HG02938 (cell line): ENCODE measurements at regions not wholly inside any gene's neighbourhood (a gene's known extent, or its start where the extent isn't known, plus 50 kb on each side); places are given as distances from the start of the nearest gene placed in this dataset.

ENCODE experiments used
- ATAC-seq: cut with Tn5 transposase; IDR thresholded peaks from one replicate; pipeline ENCODE4 v1.9.1; 2021; ENCODE audit warnings: mild to moderate bottlenecking, moderate library complexity; ENCODE audit not compliant: unreplicated experiment

- no peak for ATAC-seq
Observed at GRCh38 chr13:47139519-47139918, 242.7 kb upstream of the HTR2A start.

GRCh38 chr13:47136504-47136941 is 239.7 kb upstream of the HTR2A start:
- no peak for ATAC-seq

- ATAC-seq: no peak
Observed at GRCh38 chr13:47135800-47136503, 239.1 kb upstream of the HTR2A start.

DNA sequence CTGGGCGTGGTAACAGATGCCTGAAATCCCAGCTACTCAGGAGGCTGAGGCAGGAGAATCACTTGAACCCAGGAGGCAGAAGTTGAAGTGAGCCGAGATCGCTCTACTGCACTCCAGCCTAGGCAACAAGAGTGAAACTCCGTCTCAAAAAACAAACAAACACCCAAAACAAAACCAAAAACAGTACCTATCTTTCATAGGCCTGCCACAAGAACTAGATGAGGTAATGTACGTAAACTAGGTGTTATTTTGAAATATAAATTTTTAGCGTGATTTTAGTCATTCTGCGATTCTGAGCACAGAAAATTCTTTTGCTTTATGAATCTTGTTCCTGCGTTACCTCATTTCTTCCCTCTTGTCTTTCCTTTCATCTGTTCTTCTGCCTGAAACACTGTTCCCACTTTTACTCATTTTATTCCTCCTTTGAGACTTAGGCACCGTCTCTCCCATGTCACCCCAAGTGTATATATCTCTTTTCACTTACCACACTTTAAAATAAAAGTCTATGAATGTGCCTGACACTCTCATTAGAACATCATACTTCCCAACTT is 238.2 kb upstream of the HTR2A start:
- ATAC-seq: no peak

GRCh38 chr13:47133011-47133445 is 236.2 kb upstream of the HTR2A start:
- ATAC-seq: no peak

DNA sequence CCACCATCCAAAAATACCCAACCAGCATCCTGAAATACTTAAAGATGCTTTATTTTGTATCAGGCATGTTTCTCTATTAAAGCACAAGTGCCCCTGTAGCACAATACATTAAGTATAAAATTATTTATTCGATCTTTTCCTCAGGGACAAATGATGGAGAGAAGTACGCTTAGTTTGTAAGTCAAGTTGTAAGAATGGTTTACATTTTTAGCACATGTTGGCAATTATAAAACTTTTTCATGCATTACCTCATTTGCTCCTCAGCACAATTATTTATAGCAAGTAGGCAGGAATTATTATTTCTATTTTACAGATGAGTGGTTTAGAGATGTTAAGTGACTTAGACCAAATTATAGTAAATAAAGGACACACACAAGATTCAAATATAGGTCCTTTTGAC is 232.6 kb upstream of the HTR2A start:
- ATAC-seq: no peak

DNA sequence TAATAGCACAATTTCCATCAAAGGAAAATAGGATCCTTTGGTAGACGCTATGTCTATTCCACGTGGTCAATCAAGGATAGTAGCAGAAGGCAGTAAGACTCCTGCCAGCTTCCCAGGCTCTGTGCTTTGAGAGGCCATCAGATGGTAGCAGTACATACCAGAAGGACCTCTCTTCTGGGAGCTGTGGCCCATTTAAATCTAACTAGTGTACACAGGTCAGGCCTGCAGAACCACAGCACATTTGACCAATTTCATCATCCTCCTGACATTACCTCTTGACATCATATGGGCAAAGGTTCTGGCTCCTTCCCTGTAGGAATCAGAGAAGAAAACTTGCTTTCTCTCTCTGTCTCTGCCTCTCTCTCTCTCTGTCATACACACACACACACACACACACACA is 229.6 kb upstream of the HTR2A start:
- ATAC-seq: no peak

DNA sequence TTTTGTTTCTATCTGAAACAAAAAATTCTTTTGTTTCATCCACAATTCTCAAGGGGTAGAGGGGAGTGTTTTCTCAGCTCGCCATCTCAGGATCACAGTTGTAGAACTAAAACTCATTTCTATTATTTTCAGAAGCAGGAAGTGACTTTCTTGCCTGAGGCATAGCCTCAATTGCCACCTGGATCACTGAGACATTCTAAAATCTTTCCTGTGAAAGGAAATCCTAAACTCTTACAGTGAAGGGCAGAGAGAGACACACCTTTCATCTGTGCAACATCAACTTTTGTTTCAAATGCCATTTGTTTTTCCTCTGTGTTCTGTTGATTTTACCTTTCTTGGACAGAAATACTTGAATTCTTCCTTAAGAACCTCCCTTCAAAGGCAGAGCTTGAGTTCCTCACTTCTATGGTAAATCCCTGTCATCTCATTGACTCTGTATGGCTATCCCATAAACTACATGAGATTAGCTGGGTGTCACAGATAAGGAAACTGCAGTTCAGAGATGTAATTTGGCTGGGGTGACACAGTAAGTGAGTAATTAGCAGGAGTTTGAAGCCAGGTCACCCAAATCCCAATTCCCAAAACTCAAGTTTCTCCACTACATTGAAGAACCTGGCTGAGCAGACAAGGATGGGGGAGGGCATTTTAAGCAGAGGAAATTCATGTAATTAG is 224.4 kb upstream of the HTR2A start:
- no peak for ATAC-seq

DNA sequence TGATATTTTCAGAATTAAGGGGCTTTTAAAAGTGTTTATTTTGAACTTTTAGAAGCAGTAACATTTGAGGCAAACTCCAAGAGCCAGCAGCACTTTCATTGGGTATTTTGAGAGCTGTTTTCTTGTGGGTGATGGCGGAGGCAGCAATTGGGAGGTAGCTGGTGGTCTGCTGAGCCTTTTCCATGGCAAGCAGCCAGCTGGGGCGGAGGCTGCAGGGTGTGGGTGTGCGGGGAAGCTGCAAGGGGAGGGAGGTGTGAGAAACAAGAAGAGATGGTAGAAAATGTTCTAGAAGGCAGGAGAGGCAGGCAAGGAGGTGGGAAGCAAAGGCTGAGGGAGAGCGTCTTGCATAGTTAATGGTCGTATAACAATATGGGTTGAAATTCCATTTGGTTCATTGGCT is 223.4 kb upstream of the HTR2A start:
- no peak for ATAC-seq

DNA sequence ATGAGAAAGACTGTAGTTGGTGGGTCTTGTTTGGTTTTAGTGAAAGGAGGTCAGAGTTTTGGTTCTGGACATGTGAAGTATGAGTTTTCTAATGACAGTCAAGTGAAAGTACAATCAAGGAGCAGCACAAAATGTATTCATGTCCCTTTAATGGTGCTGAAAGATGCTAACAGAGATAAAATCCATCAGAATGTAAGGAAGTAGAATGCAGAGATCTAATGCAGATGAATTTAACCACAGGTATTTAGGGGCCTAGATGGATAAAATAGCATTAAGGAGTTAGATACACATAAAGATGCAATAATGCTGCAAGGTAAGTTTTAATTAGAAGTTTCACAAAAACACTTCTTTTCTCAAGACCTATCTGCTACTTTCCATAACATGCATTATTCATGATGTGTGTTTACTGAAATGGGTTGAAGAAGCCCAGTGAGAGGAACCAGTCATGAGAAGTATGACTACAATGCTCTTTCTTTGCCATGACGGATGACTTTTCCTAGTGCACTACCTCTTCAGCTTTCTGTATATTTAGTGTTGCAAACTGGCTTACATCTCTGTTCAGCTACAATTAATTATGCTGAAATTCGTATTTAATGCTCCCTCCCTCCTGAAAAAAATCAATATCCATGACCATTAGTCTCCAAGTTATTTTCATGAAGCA is 222.9 kb upstream of the HTR2A start:
- no peak for ATAC-seq

DNA sequence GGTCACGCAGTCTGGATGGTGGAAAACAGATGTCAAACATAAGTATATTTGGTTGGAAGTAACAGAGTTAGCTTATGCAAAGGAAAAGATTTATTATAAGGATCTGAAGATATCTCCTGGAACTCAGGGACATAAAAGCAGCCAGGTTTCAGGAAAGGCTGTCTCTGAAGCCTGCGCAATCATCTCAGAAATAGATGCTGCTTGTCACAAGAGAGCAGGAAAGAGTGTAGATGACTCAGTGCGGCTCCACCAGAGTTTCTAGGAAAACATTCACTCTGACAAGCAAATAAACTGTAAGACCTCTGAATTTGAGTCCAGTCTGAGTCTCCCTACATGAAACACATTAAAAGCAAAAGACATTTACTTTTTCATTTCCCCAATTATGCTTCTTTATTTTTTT is 220.4 kb upstream of the HTR2A start:
- ATAC-seq: no peak

GRCh38 chr13:47114030-47114429 is 217.2 kb upstream of the HTR2A start:
- ATAC-seq: no peak

DNA sequence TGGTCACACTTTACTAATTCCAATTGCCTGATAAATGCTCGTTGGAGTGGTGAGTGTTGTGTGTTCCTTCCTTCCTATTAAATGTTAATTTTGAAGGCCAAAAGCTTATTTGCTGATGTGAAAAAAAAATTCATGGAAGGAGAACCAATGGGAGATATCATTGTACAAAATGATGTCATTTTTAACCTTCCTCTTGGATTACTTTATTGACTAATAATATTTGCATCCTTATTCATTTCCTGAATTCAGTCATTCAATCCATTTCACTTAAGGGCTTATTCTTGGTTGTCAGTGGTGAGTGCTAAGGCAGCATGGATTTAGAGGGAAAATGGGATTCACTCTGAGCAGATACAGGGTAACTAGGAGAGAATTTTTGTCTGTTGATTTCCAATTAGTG is 216.0 kb upstream of the HTR2A start:
- no peak for ATAC-seq

DNA sequence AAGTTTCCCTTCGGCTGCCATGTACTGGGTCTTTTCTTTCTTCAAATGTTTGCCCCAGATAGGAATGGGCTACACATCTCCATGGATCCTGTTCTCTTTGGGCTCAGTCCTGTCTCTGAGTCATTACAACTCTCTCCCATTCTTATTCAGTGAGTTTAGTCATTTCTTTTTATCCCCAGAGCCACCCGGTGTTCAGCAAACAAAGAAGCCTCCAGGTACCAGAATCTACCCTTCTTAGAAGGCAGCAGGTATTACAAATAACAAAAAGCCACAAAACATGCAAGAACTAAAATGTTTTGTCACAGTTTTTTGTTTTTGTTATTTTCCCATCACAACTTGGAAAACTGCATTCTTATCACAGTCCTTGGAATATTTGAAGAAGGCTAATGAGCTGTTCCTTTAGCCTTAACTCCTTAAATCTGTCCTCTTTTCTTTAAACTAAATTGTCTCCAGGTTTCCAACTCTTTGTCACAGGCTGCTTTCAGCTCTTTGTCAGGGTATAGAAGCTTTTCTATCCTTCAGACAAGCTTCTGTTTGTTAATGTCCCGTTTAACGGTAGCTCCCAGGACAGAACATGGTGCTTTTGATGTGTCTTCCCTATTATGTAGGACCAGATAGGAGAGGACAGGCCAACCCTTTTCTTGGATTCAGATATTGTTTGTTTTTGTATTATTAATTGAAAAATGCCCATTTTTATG is 215.5 kb upstream of the HTR2A start:
- ATAC-seq: no peak

DNA sequence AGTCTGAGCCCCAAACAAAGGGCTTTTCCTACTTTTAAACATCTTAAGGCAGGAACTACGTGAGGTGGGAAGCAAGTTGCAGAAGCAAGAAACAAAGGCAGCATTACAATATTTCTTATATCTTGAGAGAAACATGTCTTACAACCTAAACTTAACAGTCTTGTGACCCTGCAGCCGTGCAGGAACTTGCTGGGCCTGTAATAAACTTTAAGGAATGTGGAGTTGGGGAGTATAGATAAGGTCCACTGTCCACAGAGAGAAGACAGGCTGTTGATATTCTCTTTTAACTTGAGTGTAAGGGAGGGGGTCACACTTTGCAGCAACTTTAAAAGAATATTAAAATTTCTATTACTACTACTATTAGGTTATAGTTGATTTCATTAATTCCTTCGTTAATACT is 214.6 kb upstream of the HTR2A start:
- no peak for ATAC-seq

- ATAC-seq: no peak
Observed at GRCh38 chr13:47110833-47111240, 214.0 kb upstream of the HTR2A start.

- ATAC-seq: no peak
Observed at GRCh38 chr13:47110141-47110540, 213.3 kb upstream of the HTR2A start.

DNA sequence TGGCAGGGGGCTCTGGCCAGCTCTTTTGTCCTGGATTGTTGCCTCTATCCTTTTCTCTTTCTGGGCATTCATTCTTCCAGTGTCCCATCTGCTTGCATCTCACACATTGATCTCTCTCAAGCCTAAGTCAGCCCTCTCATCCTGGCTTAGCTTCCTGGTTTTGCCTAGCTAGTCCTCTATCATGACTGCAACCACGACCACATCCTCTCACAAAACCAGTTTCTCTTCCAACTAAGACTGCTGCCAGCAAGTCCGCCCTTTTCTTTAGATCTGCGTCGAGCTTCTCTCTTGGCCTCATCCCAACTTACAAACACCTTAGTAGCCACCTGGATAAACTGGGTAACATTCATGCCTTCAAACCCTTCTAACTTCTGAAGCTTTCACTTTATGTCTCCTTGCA is 212.2 kb upstream of the HTR2A start:
- peak; percentile 93 for ATAC-seq

GRCh38 chr13:47100214-47100853 is 203.5 kb upstream of the HTR2A start:
- peak; percentile 90 for ATAC-seq

- peak; percentile 98 for ATAC-seq
Observed at GRCh38 chr13:47094734-47095434, 198.0 kb upstream of the HTR2A start.
